B cell (primary cell): ENCODE measurements at regions not wholly inside any gene's neighbourhood (a gene's known extent, or its start where the extent isn't known, plus 50 kb on each side); places are given as distances from the start of the nearest gene placed in this dataset.

Source experiments
- CTCF ChIP-seq: fragments of 200-600 bp; IDR thresholded peaks from one replicate; pipeline ENCODE4 v1.8.0; 2022; ENCODE audit warnings: antibody characterized with exemption, mild to moderate bottlenecking
- EZH2 ChIP-seq: IDR thresholded peaks from 2 replicates; pipeline ENCODE4 v1.6.1; 2012; ENCODE audit warnings: borderline replicate concordance, low read depth, mild to moderate bottlenecking, moderate library complexity, low read length; ENCODE audit not compliant: insufficient read depth, poor library complexity, severe bottlenecking

GRCh38 chr7:35424440-35424839 lies 170.5 kb upstream of the TBX20 start:
- TF ChIP-seq CTCF (no peak), EZH2 (no peak)
